ENCODE measurements at regions not wholly inside any gene's neighbourhood (a gene's known extent, or its start where the extent isn't known, plus 50 kb on each side); places are given as distances from the start of the nearest gene placed in this dataset.

DNA sequence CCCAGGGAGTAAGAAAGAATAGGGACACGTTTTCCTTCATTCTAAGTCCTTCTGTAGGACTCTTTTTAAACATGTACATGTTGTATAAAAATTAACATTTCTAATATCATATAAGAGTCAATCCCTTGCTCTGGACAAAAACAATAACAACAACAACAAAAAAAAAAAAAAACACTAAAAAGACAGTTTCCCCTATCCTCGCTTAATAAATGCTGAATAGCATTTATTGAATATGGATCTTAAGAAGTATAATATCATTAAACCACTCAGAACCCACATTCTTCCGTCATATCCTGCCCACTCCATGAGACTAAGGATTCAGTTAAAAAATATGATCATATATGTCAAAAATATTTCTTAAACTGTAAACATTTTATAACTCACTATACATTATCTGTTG, 145.1 kb downstream of the AQP9 start:
- Histone ChIP-seq H3K36me3 (no peaks in the 10 kb centered on the region), H3K4me3 (no peak overlapping the region), H3K4me1 (no peaks in the 10 kb centered on the region), H3K27me3 (no peaks in the 10 kb centered on the region), H3K27ac (replicated peaks in 1 of 4) (no peak overlapping the region), H3K9me3 (no peaks in the 10 kb centered on the region)
- TF ChIP-seq POLR2A (IDR thresholded peaks at IDR 0.05; ENCODE audit: low read depth): no peak
- TF ChIP-seq EP300 (IDR thresholded peaks at IDR 0.05): no peak
- no peak for TF ChIP-seq POLR2AphosphoS5 (IDR thresholded peaks at IDR 0.05)
- 85% methylated on average over 3 of the region's 3 CpGs for WGBS
- intact Hi-C loops (cut with DNase I): no loop called here
- DNase-seq (ENCODE audit: extremely low spot score): no peak

DNA sequence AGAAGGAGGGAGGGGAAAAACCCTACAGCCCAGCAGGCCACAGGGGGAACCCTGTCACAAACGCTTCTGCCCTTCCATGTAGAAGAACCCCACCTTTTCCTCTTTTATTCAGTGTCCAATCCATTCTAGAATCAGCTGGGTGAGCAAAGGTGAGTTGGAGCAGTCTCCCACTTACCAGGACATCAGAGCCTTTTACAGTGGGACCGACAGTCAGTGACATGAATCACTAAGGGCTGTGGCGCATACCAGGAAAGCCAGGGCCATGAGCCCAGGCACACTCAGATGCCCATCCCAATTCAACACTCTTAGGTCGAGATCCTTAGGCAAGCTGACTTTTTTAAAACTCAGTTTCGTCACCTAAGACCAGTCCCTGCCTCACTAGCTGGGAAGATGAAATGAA, 146.1 kb downstream of the AQP9 start:
- intact Hi-C loops (cut with DNase I): no loop called here

DNA sequence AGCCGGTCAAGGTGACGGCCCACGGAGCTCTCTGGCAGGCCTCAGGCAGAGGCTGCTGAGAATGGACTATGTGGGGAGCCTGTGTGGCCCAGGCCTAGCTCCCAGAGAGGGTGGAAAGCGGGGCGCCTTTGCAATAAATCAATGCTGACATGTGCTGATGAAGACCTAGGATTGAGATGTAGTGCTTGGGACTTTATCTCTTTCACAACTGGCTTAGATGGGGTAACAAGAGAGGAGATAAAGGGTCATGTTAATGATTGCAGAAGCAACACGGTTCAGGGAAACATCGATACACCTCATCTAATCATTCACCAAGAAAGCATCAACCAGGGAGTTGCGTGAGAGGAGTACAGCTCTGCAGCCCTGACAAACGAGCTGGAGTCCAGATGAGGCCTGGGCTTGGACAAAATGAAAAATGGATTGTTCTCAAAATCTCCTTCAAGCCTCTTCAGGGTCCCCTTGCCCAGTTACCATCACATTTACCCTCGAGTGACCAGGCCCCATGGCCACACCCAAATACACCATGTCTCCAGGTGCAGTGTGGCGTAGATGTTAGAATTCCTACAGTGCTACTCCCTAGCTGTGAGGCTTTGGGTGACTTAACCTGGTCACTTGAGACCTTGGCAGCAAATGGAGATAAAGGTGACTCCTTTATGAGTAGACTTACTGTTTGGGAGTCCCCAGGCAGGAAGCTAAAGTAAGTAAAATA, 146.4 kb upstream of the LIPC start:
- H3K4me1 ChIP-seq: no peaks in the 10 kb centered on the region
- no peak overlapping the region for H3K4me3 ChIP-seq
- TF ChIP-seq EP300 (IDR thresholded peaks at IDR 0.05) (no peak), POLR2A (IDR thresholded peaks at IDR 0.05; ENCODE audit: low read depth) (no peak), POLR2AphosphoS5 (IDR thresholded peaks at IDR 0.05) (no peak)
- TF ChIP-seq, protein P1, sequence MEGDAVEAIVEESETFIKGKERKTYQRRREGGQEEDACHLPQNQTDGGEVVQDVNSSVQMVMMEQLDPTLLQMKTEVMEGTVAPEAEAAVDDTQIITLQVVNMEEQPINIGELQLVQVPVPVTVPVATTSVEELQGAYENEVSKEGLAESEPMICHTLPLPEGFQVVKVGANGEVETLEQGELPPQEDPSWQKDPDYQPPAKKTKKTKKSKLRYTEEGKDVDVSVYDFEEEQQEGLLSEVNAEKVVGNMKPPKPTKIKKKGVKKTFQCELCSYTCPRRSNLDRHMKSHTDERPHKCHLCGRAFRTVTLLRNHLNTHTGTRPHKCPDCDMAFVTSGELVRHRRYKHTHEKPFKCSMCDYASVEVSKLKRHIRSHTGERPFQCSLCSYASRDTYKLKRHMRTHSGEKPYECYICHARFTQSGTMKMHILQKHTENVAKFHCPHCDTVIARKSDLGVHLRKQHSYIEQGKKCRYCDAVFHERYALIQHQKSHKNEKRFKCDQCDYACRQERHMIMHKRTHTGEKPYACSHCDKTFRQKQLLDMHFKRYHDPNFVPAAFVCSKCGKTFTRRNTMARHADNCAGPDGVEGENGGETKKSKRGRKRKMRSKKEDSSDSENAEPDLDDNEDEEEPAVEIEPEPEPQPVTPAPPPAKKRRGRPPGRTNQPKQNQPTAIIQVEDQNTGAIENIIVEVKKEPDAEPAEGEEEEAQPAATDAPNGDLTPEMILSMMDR (IDR thresholded peaks at IDR 0.05): no peak
- no peaks in the 10 kb centered on the region for H3K9me3 ChIP-seq
- H3K27me3 ChIP-seq: no peaks in the 10 kb centered on the region
- 95% methylated on average over 10 of the region's 11 CpGs for WGBS
- H3K27ac ChIP-seq (replicated peaks in 1 of 4): no peak overlapping the region
- peak; percentile 78 for DNase-seq (ENCODE audit: extremely low spot score)
- intact Hi-C loops (cut with DNase I): no loop called here
- H3K36me3 ChIP-seq: no peaks in the 10 kb centered on the region

More for the DNA sequence above, 146.1 kb downstream of the AQP9 start:
- Histone ChIP-seq H3K4me3 (no peak overlapping the region), H3K27me3 (no peaks in the 10 kb centered on the region), H3K9me3 (no peaks in the 10 kb centered on the region), H3K27ac (replicated peaks in 1 of 4) (no peak overlapping the region), H3K4me1 (no peaks in the 10 kb centered on the region), H3K36me3 (no peaks in the 10 kb centered on the region)
- DNase-seq (ENCODE audit: extremely low spot score): no peak
- 97% methylated on average over 5 of the region's 5 CpGs for WGBS
- TF ChIP-seq EP300 (IDR thresholded peaks at IDR 0.05): no peak
- no peak for TF ChIP-seq POLR2A (IDR thresholded peaks at IDR 0.05; ENCODE audit: low read depth)
- no peak for TF ChIP-seq POLR2AphosphoS5 (IDR thresholded peaks at IDR 0.05)
- TF ChIP-seq, protein P1 (IDR thresholded peaks at IDR 0.05): no peak

DNA sequence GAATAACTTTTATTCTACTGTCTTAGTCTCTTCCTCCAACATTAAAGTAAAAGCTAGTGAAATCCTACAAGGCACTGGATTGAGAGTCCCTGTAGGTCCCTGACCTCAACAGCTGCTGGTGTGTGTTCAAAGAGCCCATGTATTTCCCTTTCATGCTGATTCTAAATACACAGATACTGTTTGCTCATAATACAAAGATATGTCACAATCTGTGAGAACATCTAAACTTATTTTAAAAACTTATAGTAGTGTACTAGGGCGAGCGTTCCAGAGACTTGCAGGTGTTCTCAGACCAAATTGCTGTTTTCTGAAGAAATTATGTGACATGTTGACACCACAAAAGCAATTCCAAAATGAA, 145.9 kb upstream of the LIPC start:
- TF ChIP-seq EP300 (IDR thresholded peaks at IDR 0.05) (no peak), POLR2A (IDR thresholded peaks at IDR 0.05; ENCODE audit: low read depth) (no peak), POLR2AphosphoS5 (IDR thresholded peaks at IDR 0.05) (no peak)
- TF ChIP-seq, protein P1 (IDR thresholded peaks at IDR 0.05): no peak
- 96% methylated on average over 2 of the region's 2 CpGs for WGBS
- Histone ChIP-seq H3K4me1 (no peaks in the 10 kb centered on the region), H3K27ac (replicated peaks in 1 of 4) (no peak overlapping the region), H3K27me3 (no peaks in the 10 kb centered on the region), H3K4me3 (no peak overlapping the region), H3K9me3 (no peaks in the 10 kb centered on the region), H3K36me3 (no peaks in the 10 kb centered on the region)
- DNase-seq (ENCODE audit: extremely low spot score): no peak
- intact Hi-C loops (cut with DNase I): no loop called here

DNA sequence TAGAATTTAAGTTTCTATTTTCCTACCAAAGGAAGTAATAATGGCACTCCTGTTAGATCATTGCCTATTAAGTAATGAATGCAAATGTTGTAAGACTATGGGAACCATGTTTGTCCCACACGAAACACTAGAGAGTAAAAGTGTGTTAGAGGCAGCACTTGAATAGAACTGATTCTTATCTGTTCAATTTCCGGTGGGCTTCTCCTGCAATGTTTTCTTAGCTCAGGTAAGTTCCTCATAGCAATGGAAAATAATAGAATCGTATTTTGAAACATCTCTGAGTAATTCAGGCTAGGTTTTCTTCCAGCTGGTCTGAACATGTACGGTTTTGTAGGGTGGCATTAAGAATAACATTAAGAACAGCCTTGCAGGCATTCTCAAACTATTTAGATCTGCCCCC, 145.3 kb upstream of the LIPC start:
- H3K4me3 ChIP-seq: no peak overlapping the region
- H3K27ac ChIP-seq (replicated peaks in 1 of 4): no peak overlapping the region
- H3K9me3 ChIP-seq: no peaks in the 10 kb centered on the region
- intact Hi-C loops (cut with DNase I): no loop called here
- 77% methylated on average over 4 of the region's 4 CpGs for WGBS
- no peak for DNase-seq (ENCODE audit: extremely low spot score)
- H3K4me1 ChIP-seq: no peaks in the 10 kb centered on the region
- no peaks in the 10 kb centered on the region for H3K27me3 ChIP-seq
- TF ChIP-seq POLR2A (IDR thresholded peaks at IDR 0.05; ENCODE audit: low read depth) (no peak), EP300 (IDR thresholded peaks at IDR 0.05) (no peak), POLR2AphosphoS5 (IDR thresholded peaks at IDR 0.05) (no peak)
- no peaks in the 10 kb centered on the region for H3K36me3 ChIP-seq

DNA sequence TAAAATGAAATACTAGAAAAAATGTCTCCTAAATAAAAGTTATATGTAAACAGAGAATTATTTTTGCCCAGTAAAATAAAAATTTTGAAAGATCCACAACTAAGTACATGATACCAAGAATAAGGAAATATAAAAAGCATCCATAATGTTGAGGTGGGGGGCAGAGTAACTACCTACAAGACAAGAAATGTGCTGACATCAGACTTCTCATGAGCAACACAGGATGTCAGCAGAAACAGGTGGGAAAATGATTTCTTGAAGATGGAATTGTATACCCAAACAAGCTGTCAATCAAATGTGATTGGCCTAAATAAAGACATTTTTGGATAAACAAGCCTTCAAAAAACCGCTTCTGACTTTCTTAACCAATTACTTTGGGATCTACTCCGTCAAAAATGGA, 143.9 kb upstream of the LIPC start:
- no peak overlapping the region for H3K4me3 ChIP-seq
- H3K4me1 ChIP-seq: no peaks in the 10 kb centered on the region
- no peak for DNase-seq (ENCODE audit: extremely low spot score)
- WGBS: 89% methylated on average over 2 of the region's 2 CpGs
- H3K27ac ChIP-seq (replicated peaks in 1 of 4): no peak overlapping the region
- TF ChIP-seq, protein P1 (IDR thresholded peaks at IDR 0.05): no peak
- TF ChIP-seq POLR2AphosphoS5 (IDR thresholded peaks at IDR 0.05) (no peak), POLR2A (IDR thresholded peaks at IDR 0.05; ENCODE audit: low read depth) (no peak), EP300 (IDR thresholded peaks at IDR 0.05) (no peak)
- no peaks in the 10 kb centered on the region for H3K27me3 ChIP-seq
- H3K9me3 ChIP-seq: peaks cover 0 to 8% (median 3%) of the 10 kb centered on the region in 4 donors
- no peaks in the 10 kb centered on the region for H3K36me3 ChIP-seq
- intact Hi-C loops (cut with DNase I): no loop called here
